OCI-LY3 (cell line): ENCODE measurements at regions not wholly inside any gene's neighbourhood (a gene's known extent, or its start where the extent isn't known, plus 50 kb on each side); places are given as distances from the start of the nearest gene placed in this dataset.
A peak's percentile ranks its signal among the peaks of the same experiment; 100 is the strongest.

Source experiments
- H2AFZ ChIP-seq: fragments of 200-600, 300-600 bp; shearing (Covaris generic); 2 replicates; pipeline ENCODE4 v1.6.0; 2014; ENCODE audit warnings: antibody characterized with exemption, low read depth, low read length
- H3K27ac ChIP-seq: fragments of 200-600, 300-600 bp; sonication (generic); 2 replicates; pipeline ENCODE4 v1.5.1; 2014; ENCODE audit warnings: mild to moderate bottlenecking, low read length, moderate library complexity, mixed read lengths
- H3K27me3 ChIP-seq: fragments of 200-600, 300-600 bp; sonication (generic); 2 replicates; pipeline ENCODE4 v1.6.1; 2014; ENCODE audit warnings: low read depth, low read length, mixed read lengths
- H3K36me3 ChIP-seq: fragments of 200-600, 300-600 bp; sonication (generic); replicated peaks from 2 replicates; pipeline ENCODE3; 2014; ENCODE audit warnings: low read depth, low read length, mixed read lengths
- H3K4me1 ChIP-seq: fragments of 300-600, 200-600 bp; sonication (generic); 2 replicates; pipeline ENCODE4 v1.6.1; 2014; ENCODE audit warnings: low read length, mixed read lengths
- H3K4me2 ChIP-seq: fragments of 200-600, 300-600 bp; sonication (generic); 2 replicates; pipeline ENCODE4 v1.6.1; 2014; ENCODE audit warnings: low read length, mixed read lengths
- H3K4me3 ChIP-seq: fragments of 300-600, 200-600 bp; sonication (generic); 2 replicates; pipeline ENCODE4 v1.5.1; 2014; ENCODE audit warnings: antibody characterized with exemption, mild to moderate bottlenecking, low read length, moderate library complexity
- H3K79me2 ChIP-seq: fragments of 300-600, 200-600 bp; shearing (Covaris generic); 2 replicates; pipeline ENCODE4 v1.6.1; 2014; ENCODE audit warnings: mild to moderate bottlenecking, low read length, mixed read lengths
- H3K9ac ChIP-seq: fragments of 300-600, 200-600 bp; shearing (Covaris generic); 2 replicates; pipeline ENCODE4 v1.6.0; 2014; ENCODE audit warnings: mild to moderate bottlenecking, low read length, moderate library complexity
- H3K9me3 ChIP-seq: fragments of 200-600, 300-600 bp; shearing (Covaris generic); 2 replicates; pipeline ENCODE4 v1.6.1; 2014; ENCODE audit warnings: low read length, mixed read lengths; ENCODE audit not compliant: insufficient read depth
- H4K20me1 ChIP-seq: fragments of 200-600, 300-600 bp; sonication (generic); 2 replicates; pipeline ENCODE4 v1.6.1; 2016; ENCODE audit warnings: low read length, mixed read lengths; ENCODE audit not compliant: insufficient read depth
- CTCF ChIP-seq: fragments of 200-600, 300-600 bp; sonication (generic); IDR thresholded peaks from 2 replicates; pipeline ENCODE4 v1.5.1; 2014; ENCODE audit warnings: antibody characterized with exemption, low read length, low read depth
- EZH2phosphoT487 ChIP-seq: fragments of 200-600 bp; shearing (Covaris generic); IDR thresholded peaks from 2 replicates; pipeline ENCODE4 v1.6.1; 2018; ENCODE audit warnings: antibody characterized with exemption, mixed run types, low read depth

- no peak overlapping the region for H3K27ac ChIP-seq
- H3K27me3 ChIP-seq = no peaks in the 10 kb centered on the region
- H4K20me1 ChIP-seq = no peaks in the 10 kb centered on the region
- H3K9ac ChIP-seq = no peak overlapping the region
- H3K4me2 ChIP-seq = no peak overlapping the region
- H3K4me1 ChIP-seq = peaks cover 26% of the 10 kb centered on the region
- no peak overlapping the region for H2AFZ ChIP-seq
- no peak overlapping the region for H3K4me3 ChIP-seq
- no peak for TF ChIP-seq CTCF
- no peaks in the 10 kb centered on the region for H3K9me3 ChIP-seq
- no peaks in the 10 kb centered on the region for H3K79me2 ChIP-seq
- no peaks in the 10 kb centered on the region for H3K36me3 ChIP-seq
These were observed 125.3 kb upstream of the AKIRIN2 start for GRCh38 chr6:87827346-87827745.

DNA sequence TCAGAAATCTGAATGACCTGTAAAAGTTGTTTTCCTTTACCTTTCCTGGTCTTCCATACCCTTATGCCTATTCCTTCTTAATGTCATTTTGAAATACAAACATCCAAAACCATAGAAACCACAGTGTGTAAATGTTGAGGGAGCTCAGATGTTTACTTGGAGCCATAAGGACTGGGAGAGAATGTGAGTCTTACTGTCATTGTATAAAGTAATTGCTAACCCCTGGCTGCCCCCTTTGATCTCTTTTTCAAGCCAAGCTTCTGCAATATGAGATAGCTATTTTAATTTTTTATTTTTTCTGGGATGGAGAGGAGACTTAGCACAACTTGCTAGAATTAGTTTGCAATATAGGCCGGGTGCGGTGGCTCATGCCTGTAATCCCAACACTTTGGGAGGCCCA is 124.4 kb upstream of the AKIRIN2 start:
- H3K79me2 ChIP-seq = no peaks in the 10 kb centered on the region
- H3K36me3 ChIP-seq = no peaks in the 10 kb centered on the region
- H3K9ac ChIP-seq = no peak overlapping the region
- H3K27me3 ChIP-seq = no peaks in the 10 kb centered on the region
- no peaks in the 10 kb centered on the region for H4K20me1 ChIP-seq
- H3K4me2 ChIP-seq = 0 out of 2 replicates have a peak overlapping the region, but pooled peaks have one; percentile 17
- H3K9me3 ChIP-seq = no peaks in the 10 kb centered on the region
- H3K27ac ChIP-seq = no peak overlapping the region
- TF ChIP-seq EZH2phosphoT487 (no peak), CTCF (no peak)
- H3K4me3 ChIP-seq = no peak overlapping the region
- H2AFZ ChIP-seq = no peak overlapping the region
- peaks cover 23% of the 10 kb centered on the region for H3K4me1 ChIP-seq

GRCh38 chr6:87825821-87826221 is 123.8 kb upstream of the AKIRIN2 start:
- no peaks in the 10 kb centered on the region for H3K9me3 ChIP-seq
- no peaks in the 10 kb centered on the region for H4K20me1 ChIP-seq
- no peak for TF ChIP-seq CTCF
- no peak for TF ChIP-seq EZH2phosphoT487
- H3K36me3 ChIP-seq = no peaks in the 10 kb centered on the region
- H3K27me3 ChIP-seq = no peaks in the 10 kb centered on the region
- H3K4me2 ChIP-seq = peak overlapping the region; percentile 56
- no peak overlapping the region for H3K4me3 ChIP-seq
- peaks cover 18% of the 10 kb centered on the region for H3K4me1 ChIP-seq
- H3K9ac ChIP-seq = no peak overlapping the region
- H3K27ac ChIP-seq = no peak overlapping the region
- peak overlapping the region; percentile 74 for H2AFZ ChIP-seq
- no peaks in the 10 kb centered on the region for H3K79me2 ChIP-seq

DNA sequence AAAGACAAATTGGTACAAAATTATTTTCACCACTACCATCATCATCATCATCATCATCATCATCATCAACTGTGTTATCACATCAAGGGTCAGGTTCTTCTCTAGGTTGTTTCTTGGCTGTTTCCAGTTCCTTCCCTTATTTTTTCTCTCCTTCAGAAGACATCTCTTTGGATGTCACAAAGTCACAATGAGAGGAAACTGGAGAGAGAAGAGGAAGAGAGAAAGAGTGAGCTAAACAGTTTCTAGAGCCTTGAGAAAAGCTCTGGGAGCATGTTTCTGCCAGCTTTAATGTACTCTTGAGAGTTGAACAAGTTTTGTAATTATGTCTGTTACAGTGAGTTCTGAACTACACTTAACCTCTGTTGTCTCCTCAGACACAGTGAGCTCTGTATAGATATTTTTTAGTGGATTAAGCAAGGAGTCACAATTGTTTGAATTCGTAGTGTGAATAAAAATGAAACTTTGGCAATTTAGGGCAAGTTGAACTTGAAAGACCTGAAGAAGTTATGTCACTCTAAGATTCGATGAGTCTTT is 123.0 kb upstream of the AKIRIN2 start:
- Histone ChIP-seq H4K20me1 (no peaks in the 10 kb centered on the region), H3K4me3 (no peak overlapping the region), H3K27me3 (no peaks in the 10 kb centered on the region), H3K4me1 (peaks cover 16% of the 10 kb centered on the region), H3K36me3 (no peaks in the 10 kb centered on the region), H2AFZ (peak overlapping the region; percentile 74; the same call in 1 of the 2 replicates), H3K4me2 (peak overlapping the region; percentile 56), H3K9me3 (no peaks in the 10 kb centered on the region), H3K27ac (no peak overlapping the region), H3K79me2 (no peaks in the 10 kb centered on the region), H3K9ac (no peak overlapping the region)
- TF ChIP-seq CTCF (no peak), EZH2phosphoT487 (no peak)
